Brain microvascular endothelial cell (primary cell): ENCODE measurements at regions not wholly inside any gene's neighbourhood (a gene's known extent, or its start where the extent isn't known, plus 50 kb on each side); places are given as distances from the start of the nearest gene placed in this dataset.

Experiments
- DNase-seq: peaks from one replicate; pipeline ENCODE4 v3.0.0-alpha.2; 2020
- H3K27ac ChIP-seq: fragments of 250-450 bp; sonication (Bioruptor Pico); 2 replicates; pipeline ENCODE4 v1.5.1; 2020; ENCODE audit warnings: mild to moderate bottlenecking, moderate library complexity
- H3K27me3 ChIP-seq: fragments of 250-450 bp; sonication (Bioruptor Pico); replicated peaks from 2 replicates; pipeline ENCODE4 v1.5.1; 2020; ENCODE audit warnings: mild to moderate bottlenecking
- H3K36me3 ChIP-seq: fragments of 250-450 bp; sonication (Bioruptor Pico); replicated peaks from 2 replicates; pipeline ENCODE4 v1.5.1; 2020; ENCODE audit warnings: mild to moderate bottlenecking
- H3K4me3 ChIP-seq: 2 replicates; pipeline ENCODE4 v1.5.1; 2011; ENCODE audit warnings: low read depth, mild to moderate bottlenecking, control low read depth, low read length, moderate library complexity
- in situ Hi-C: cut with HindIII; loops from 2 replicates; pipeline ENCODE4 v1.10.0; 2017; ENCODE audit warnings: low sequenced_read_pairs, low pct_ligation_motif_present
- TF ChIP-seq, protein P1 (sequence below): IDR thresholded peaks from 2 replicates; pipeline ENCODE4 v1.5.1; 2011; ENCODE audit warnings: low read depth, mild to moderate bottlenecking, moderate library complexity, low read length, control low read depth, inconsistent platforms; ENCODE audit errors: missing control alignments

GRCh38 chr9:4926239-4926638 is 58.8 kb upstream of the JAK2 start:
- H3K36me3 ChIP-seq: no peaks in the 10 kb centered on the region
- in situ Hi-C loops: no loop called here
- no peak for DNase-seq
- H3K4me3 ChIP-seq: no peak overlapping the region
- no peak overlapping the region for H3K27ac ChIP-seq
- TF ChIP-seq, protein P1, sequence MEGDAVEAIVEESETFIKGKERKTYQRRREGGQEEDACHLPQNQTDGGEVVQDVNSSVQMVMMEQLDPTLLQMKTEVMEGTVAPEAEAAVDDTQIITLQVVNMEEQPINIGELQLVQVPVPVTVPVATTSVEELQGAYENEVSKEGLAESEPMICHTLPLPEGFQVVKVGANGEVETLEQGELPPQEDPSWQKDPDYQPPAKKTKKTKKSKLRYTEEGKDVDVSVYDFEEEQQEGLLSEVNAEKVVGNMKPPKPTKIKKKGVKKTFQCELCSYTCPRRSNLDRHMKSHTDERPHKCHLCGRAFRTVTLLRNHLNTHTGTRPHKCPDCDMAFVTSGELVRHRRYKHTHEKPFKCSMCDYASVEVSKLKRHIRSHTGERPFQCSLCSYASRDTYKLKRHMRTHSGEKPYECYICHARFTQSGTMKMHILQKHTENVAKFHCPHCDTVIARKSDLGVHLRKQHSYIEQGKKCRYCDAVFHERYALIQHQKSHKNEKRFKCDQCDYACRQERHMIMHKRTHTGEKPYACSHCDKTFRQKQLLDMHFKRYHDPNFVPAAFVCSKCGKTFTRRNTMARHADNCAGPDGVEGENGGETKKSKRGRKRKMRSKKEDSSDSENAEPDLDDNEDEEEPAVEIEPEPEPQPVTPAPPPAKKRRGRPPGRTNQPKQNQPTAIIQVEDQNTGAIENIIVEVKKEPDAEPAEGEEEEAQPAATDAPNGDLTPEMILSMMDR: no peak
- no peaks in the 10 kb centered on the region for H3K27me3 ChIP-seq

- in situ Hi-C loops: no loop called here
- TF ChIP-seq, protein P1: no peak
- no peaks in the 10 kb centered on the region for H3K36me3 ChIP-seq
- DNase-seq: no peak
- H3K27me3 ChIP-seq: no peaks in the 10 kb centered on the region
- no peak overlapping the region for H3K27ac ChIP-seq
- H3K4me3 ChIP-seq: no peak overlapping the region
Observed at GRCh38 chr9:4927043-4927471, 58.0 kb upstream of the JAK2 start.

DNA sequence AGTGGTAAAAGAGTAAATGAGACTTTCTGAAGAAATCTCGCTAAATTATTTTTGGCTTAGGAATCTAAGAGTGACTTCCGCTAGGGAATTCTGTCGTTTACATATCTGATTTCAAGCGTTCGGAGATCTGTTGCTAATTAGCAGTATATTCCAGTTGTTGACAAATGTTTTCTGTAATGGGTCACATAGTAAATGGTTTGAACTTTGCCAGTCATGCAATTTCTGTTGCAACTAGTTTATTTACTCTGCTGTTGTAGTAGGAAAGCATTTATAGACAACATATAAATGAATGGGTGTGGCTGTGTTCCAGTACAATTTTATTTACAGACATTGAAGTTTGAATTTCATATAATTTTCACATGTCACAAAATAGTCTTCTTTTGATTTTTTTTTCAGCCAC is 57.4 kb upstream of the JAK2 start:
- in situ Hi-C loops: no loop called here
- no peak for DNase-seq
- Histone ChIP-seq H3K27me3 (no peaks in the 10 kb centered on the region), H3K36me3 (no peaks in the 10 kb centered on the region), H3K4me3 (no peak overlapping the region), H3K27ac (no peak overlapping the region)
- TF ChIP-seq, protein P1: no peak

GRCh38 chr9:4929917-4930316 is 55.2 kb upstream of the JAK2 start:
- Histone ChIP-seq H3K27ac (no peak overlapping the region), H3K27me3 (no peaks in the 10 kb centered on the region), H3K4me3 (no peak overlapping the region), H3K36me3 (no peaks in the 10 kb centered on the region)
- in situ Hi-C loops: no loop called here
- DNase-seq: no peak
- TF ChIP-seq, protein P1: no peak

DNA sequence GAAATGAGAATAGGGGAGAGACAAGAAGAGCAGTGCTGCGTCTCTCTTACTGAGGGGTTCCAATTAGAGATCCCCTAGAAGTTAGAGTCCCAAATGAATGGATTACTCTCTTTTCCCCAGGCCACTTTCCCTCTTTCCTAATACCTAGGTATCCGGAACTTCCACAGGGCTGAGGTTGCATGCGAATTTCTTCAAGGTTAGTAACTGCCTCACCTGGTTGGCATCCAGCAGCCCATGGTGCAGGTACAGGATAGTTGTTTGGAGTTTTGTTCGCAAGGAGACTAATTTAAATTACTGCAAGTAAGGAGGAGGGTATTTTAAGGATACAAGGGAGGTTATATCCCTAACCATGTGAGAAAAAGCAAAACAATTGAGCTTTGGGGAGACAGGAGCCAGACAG is 52.4 kb upstream of the JAK2 start:
- no peaks in the 10 kb centered on the region for H3K36me3 ChIP-seq
- H3K27me3 ChIP-seq: no peaks in the 10 kb centered on the region
- no peak overlapping the region for H3K4me3 ChIP-seq
- TF ChIP-seq, protein P1: no peak
- in situ Hi-C loops: no loop called here
- DNase-seq: no peak
- no peak overlapping the region for H3K27ac ChIP-seq

DNA sequence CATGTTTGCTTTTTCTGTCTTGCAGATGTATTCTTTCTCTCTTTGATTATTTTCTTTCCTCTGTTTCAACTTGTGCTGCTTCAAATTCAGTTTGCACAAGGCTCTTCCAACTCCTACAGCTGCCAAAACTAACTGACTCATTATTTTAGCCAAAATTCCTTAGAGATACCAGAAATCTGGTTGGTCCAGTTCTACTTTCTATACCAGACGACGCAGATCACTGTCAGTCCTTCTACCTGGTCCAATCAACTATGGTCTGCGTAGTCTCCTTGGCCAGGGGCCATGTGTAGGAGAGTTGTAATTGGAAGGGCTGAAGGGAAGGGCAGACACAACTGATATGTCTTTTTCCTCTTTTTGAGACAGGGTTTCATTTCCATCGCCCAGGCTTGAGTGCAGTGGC is 51.9 kb upstream of the JAK2 start:
- TF ChIP-seq, protein P1: no peak
- no peak for DNase-seq
- Histone ChIP-seq H3K27ac (no peak overlapping the region), H3K36me3 (no peaks in the 10 kb centered on the region), H3K4me3 (no peak overlapping the region), H3K27me3 (no peaks in the 10 kb centered on the region)
- in situ Hi-C loops: no loop called here
